SK-N-SH treated with all-trans-retinoic acid at 6 μM for 48 hours (cell line): ENCODE measurements at regions not wholly inside any gene's neighbourhood (a gene's known extent, or its start where the extent isn't known, plus 50 kb on each side); places are given as distances from the start of the nearest gene placed in this dataset.
"Not testable (repeated sequence)": the region's sequence is repeated elsewhere in the genome, so short reads cannot be mapped to it uniquely, and the experiment has no call there.

ENCODE experiments used
- ATAC-seq: fragments of 200-7000 bp; cut with Tn5 transposase; 3 replicates; pipeline ENCODE4 v1.9.1; 2020; ENCODE audit warnings: mild to moderate bottlenecking, moderate library complexity
- ARNTL ChIP-seq: fragments of 450-650 bp; formaldehyde crosslinking; IDR thresholded peaks from 2 replicates; pipeline ENCODE4 v1.5.0; 2020; ENCODE audit warnings: low read depth, mild to moderate bottlenecking, moderate library complexity, borderline replicate concordance
- BACH2 ChIP-seq: fragments of 250-450 bp; sonication (Bioruptor Pico); IDR thresholded peaks from 2 replicates; pipeline ENCODE4 v1.9.0; 2021; ENCODE audit warnings: mild to moderate bottlenecking, borderline replicate concordance
- ESRRG ChIP-seq: fragments of 250-450 bp; sonication (Bioruptor Pico); IDR thresholded peaks from 2 replicates; pipeline ENCODE4 v1.6.1; 2021; ENCODE audit warnings: mild to moderate bottlenecking
- OSR1 ChIP-seq: fragments of 250-450 bp; sonication (Bioruptor Pico); IDR thresholded peaks from 2 replicates; pipeline ENCODE4 v1.8.0; 2022; ENCODE audit warnings: moderate library complexity, mild to moderate bottlenecking, inconsistent platforms
- POU6F1 ChIP-seq: fragments of 250-450 bp; sonication (Bioruptor Pico); IDR thresholded peaks from 2 replicates; pipeline ENCODE4 v1.8.0; 2021; ENCODE audit warnings: low read depth, mild to moderate bottlenecking, moderate library complexity, borderline replicate concordance
- PPARA ChIP-seq: fragments of 250-450 bp; sonication (Bioruptor Pico); IDR thresholded peaks from 2 replicates; pipeline ENCODE4 v1.5.0; 2020; ENCODE audit warnings: mild to moderate bottlenecking, borderline replicate concordance
- RARB ChIP-seq: fragments of 250-450 bp; sonication (Bioruptor Pico); IDR thresholded peaks from 2 replicates; pipeline ENCODE4 v1.8.0; 2021; ENCODE audit warnings: mild to moderate bottlenecking, moderate library complexity
- SNAI2 ChIP-seq: fragments of 250-450 bp; sonication (Bioruptor Pico); IDR thresholded peaks from 2 replicates; pipeline ENCODE4 v1.5.0; 2020; ENCODE audit warnings: mild to moderate bottlenecking, moderate library complexity
- TOX ChIP-seq: fragments of 250-450 bp; sonication (Bioruptor Pico); IDR thresholded peaks from 2 replicates; pipeline ENCODE4 v1.8.0; 2021; ENCODE audit warnings: mild to moderate bottlenecking, moderate library complexity, borderline replicate concordance
- ZC3H10 ChIP-seq: fragments of 250-450 bp; sonication (Bioruptor Pico); IDR thresholded peaks from 2 replicates; pipeline ENCODE4 v1.5.1; 2021; ENCODE audit warnings: mild to moderate bottlenecking, moderate library complexity
- ZFP3 ChIP-seq: fragments of 250-450 bp; sonication (Bioruptor Pico); IDR thresholded peaks from 2 replicates; pipeline ENCODE4 v1.5.0; 2020; ENCODE audit warnings: mild to moderate bottlenecking, moderate library complexity
- ZFP30 ChIP-seq: fragments of 450-650 bp; formaldehyde crosslinking; IDR thresholded peaks from 2 replicates; pipeline ENCODE4 v1.5.0; 2022; ENCODE audit warnings: mild to moderate bottlenecking, moderate library complexity
- ZNF70 ChIP-seq: fragments of 450-650 bp; formaldehyde crosslinking; IDR thresholded peaks from 2 replicates; pipeline ENCODE4 v1.5.0; 2020; ENCODE audit warnings: mild to moderate bottlenecking, moderate library complexity
- ZNF8 ChIP-seq: fragments of 450-650 bp; formaldehyde crosslinking; IDR thresholded peaks from 2 replicates; pipeline ENCODE4 v1.5.0; 2020; ENCODE audit warnings: mild to moderate bottlenecking, moderate library complexity
- TF ChIP-seq, protein P1 (sequence below): fragments of 250-450 bp; sonication (Bioruptor Pico); IDR thresholded peaks from 2 replicates; pipeline ENCODE4 v1.5.0; 2020; ENCODE audit warnings: mild to moderate bottlenecking, moderate library complexity
- TF ChIP-seq, protein P2 (sequence below): fragments of 250-450 bp; sonication (Bioruptor Pico); IDR thresholded peaks from 2 replicates; pipeline ENCODE4 v1.5.1; 2021; ENCODE audit warnings: mild to moderate bottlenecking, moderate library complexity
- TF ChIP-seq, protein P3 (sequence below): fragments of 250-450 bp; sonication (Bioruptor Pico); IDR thresholded peaks from 2 replicates; pipeline ENCODE4 v1.5.1; 2020; ENCODE audit warnings: low read depth, mild to moderate bottlenecking, moderate library complexity
- TF ChIP-seq, protein P4 (sequence below): fragments of 250-450 bp; sonication (Bioruptor Pico); IDR thresholded peaks from 2 replicates; pipeline ENCODE4 v1.8.0; 2020; ENCODE audit warnings: mild to moderate bottlenecking, moderate library complexity, borderline replicate concordance

DNA sequence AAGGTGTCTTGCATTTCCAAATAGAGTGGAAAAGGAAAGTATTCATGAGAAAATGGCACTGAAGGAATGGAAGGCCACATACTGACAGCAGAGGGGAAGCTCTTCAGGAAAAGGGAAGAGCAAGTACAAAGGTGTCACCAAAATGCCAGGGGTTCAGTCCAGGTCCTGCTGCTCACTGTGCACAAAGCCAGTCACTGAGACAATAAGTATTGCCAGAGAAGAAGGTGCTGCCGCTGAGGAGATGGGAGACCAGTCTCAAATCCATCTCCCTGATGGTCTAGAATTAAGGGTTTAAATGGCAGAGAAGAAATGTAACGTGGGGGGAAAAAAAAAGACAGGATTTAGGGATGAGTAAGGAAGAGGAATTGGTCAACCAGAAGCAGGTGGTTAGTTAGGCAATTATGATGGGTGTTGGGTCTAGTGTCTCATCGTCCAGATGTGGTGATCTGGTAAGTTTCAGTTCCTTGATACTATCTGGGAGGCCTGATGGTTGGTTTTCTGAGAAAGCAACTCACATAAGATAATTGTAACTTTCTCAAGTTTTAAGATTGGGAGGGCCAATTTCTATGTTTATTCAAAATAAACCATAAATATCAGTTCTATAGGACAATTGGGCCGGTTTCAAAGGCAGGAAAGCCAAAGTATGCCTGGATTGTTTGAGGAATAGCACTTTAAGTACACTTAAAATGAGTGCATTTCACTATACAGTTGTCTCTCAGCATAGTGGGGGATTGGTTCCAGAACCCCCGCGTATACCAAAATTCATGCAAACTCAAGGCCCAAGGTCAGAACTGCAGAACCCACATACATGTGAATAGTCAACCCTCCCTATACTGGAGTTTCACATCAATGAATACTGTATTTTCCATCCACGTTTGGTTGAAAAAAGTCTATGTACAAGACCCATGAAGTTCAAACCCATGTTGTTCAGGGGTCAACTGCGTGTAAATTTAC lies 109.1 kb upstream of the DNAJC10 start:
- ATAC-seq: no peak
- TF ChIP-seq ZFP3 (no peak), ARNTL (CRISPR knock-in tag) (no peak), ZNF70 (no peak), ZC3H10 (CRISPR knock-in tag) (no peak), ZFP30 (CRISPR knock-in tag) (no peak), RARB (CRISPR knock-in tag) (no peak), ESRRG (CRISPR knock-in tag) (no peak), SNAI2 (no peak), OSR1 (CRISPR knock-in tag) (no peak)
- TF ChIP-seq, protein P1, sequence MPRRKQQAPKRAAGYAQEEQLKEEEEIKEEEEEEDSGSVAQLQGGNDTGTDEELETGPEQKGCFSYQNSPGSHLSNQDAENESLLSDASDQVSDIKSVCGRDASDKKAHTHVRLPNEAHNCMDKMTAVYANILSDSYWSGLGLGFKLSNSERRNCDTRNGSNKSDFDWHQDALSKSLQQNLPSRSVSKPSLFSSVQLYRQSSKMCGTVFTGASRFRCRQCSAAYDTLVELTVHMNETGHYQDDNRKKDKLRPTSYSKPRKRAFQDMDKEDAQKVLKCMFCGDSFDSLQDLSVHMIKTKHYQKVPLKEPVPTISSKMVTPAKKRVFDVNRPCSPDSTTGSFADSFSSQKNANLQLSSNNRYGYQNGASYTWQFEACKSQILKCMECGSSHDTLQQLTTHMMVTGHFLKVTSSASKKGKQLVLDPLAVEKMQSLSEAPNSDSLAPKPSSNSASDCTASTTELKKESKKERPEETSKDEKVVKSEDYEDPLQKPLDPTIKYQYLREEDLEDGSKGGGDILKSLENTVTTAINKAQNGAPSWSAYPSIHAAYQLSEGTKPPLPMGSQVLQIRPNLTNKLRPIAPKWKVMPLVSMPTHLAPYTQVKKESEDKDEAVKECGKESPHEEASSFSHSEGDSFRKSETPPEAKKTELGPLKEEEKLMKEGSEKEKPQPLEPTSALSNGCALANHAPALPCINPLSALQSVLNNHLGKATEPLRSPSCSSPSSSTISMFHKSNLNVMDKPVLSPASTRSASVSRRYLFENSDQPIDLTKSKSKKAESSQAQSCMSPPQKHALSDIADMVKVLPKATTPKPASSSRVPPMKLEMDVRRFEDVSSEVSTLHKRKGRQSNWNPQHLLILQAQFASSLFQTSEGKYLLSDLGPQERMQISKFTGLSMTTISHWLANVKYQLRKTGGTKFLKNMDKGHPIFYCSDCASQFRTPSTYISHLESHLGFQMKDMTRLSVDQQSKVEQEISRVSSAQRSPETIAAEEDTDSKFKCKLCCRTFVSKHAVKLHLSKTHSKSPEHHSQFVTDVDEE (CRISPR knock-in tag): no peak

DNA sequence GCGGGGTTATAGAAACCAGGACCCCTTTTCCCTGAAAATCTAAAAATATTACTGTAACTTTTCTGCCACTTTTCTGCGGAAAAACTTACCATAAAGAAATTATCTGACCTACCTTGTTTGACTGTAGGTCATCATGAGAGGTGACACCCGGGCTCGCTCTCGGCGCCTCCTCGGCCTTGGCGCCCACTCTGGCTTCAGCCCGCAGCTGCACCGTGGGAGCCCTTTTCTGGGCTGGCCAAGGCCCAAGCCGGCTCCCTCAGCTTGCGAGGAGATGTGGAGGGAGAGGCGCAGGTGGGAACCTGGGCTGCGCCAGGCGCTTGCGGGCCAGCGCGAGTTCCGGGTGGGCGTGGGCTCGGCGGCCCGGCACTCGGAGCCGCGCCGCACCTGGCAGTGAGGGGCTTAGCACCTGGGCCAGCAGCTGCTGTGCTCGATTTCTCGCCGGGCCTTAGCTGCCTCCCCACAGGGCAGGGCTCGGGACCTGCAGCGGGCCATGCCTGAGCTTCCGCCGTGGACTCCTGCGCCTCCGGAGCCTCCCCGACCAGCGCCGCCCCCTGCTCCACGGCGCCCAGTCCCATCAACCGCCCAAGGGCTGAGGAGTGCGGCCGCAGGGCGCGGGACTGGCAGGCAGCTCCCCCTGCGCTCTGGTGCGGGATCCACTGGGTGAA lies 107.7 kb upstream of the DNAJC10 start:
- TF ChIP-seq, protein P2, sequence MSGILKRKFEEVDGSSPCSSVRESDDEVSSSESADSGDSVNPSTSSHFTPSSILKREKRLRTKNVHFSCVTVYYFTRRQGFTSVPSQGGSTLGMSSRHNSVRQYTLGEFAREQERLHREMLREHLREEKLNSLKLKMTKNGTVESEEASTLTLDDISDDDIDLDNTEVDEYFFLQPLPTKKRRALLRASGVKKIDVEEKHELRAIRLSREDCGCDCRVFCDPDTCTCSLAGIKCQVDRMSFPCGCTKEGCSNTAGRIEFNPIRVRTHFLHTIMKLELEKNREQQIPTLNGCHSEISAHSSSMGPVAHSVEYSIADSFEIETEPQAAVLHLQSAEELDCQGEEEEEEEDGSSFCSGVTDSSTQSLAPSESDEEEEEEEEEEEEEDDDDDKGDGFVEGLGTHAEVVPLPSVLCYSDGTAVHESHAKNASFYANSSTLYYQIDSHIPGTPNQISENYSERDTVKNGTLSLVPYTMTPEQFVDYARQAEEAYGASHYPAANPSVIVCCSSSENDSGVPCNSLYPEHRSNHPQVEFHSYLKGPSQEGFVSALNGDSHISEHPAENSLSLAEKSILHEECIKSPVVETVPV: no peak
- TF ChIP-seq TOX (CRISPR knock-in tag): no peak
- TF ChIP-seq, protein P3, sequence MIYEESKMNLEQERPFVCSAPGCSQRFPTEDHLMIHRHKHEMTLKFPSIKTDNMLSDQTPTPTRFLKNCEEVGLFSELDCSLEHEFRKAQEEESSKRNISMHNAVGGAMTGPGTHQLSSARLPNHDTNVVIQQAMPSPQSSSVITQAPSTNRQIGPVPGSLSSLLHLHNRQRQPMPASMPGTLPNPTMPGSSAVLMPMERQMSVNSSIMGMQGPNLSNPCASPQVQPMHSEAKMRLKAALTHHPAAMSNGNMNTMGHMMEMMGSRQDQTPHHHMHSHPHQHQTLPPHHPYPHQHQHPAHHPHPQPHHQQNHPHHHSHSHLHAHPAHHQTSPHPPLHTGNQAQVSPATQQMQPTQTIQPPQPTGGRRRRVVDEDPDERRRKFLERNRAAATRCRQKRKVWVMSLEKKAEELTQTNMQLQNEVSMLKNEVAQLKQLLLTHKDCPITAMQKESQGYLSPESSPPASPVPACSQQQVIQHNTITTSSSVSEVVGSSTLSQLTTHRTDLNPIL (CRISPR knock-in tag): no peak
- no peak for TF ChIP-seq ZNF8
- no peak for TF ChIP-seq RARB (CRISPR knock-in tag)
- TF ChIP-seq BACH2: no peak
- TF ChIP-seq POU6F1 (CRISPR knock-in tag): no peak
- no peak for TF ChIP-seq OSR1 (CRISPR knock-in tag)
- TF ChIP-seq, protein P4, sequence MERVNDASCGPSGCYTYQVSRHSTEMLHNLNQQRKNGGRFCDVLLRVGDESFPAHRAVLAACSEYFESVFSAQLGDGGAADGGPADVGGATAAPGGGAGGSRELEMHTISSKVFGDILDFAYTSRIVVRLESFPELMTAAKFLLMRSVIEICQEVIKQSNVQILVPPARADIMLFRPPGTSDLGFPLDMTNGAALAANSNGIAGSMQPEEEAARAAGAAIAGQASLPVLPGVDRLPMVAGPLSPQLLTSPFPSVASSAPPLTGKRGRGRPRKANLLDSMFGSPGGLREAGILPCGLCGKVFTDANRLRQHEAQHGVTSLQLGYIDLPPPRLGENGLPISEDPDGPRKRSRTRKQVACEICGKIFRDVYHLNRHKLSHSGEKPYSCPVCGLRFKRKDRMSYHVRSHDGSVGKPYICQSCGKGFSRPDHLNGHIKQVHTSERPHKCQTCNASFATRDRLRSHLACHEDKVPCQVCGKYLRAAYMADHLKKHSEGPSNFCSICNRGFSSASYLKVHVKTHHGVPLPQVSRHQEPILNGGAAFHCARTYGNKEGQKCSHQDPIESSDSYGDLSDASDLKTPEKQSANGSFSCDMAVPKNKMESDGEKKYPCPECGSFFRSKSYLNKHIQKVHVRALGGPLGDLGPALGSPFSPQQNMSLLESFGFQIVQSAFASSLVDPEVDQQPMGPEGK (CRISPR knock-in tag): no peak
- no peak for TF ChIP-seq ARNTL (CRISPR knock-in tag)
- no peak for ATAC-seq

- not testable (repeated sequence) for ATAC-seq
These were observed 107.1 kb upstream of the DNAJC10 start for GRCh38 chr2:182609005-182609404.

- no peak for ATAC-seq
- TF ChIP-seq, protein P2: no peak
- no peak for TF ChIP-seq PPARA (CRISPR knock-in tag)
- TF ChIP-seq, protein P4 (CRISPR knock-in tag): no peak
These were observed 105.8 kb upstream of the DNAJC10 start for GRCh38 chr2:182610231-182610630.
